Stimulated activated CD8-positive, alpha-beta memory T cell treated with anti-CD3 and anti-CD28 coated beads, Interleukin-4, amount 100 ng/mL, for 1 hour (primary cell): ENCODE measurements at regions not wholly inside any gene's neighbourhood (a gene's known extent, or its start where the extent isn't known, plus 50 kb on each side); places are given as distances from the start of the nearest gene placed in this dataset.
A peak's percentile ranks its signal among the peaks of the same experiment; 100 is the strongest.

Experiments used
- DNase-seq, 2 donors: peaks; one replicate each; pipeline ENCODE4 v3.0.0-alpha.2; 2020; ENCODE audit warnings: low read depth in 2 of 2, low spot score in 1 of 2

DNA sequence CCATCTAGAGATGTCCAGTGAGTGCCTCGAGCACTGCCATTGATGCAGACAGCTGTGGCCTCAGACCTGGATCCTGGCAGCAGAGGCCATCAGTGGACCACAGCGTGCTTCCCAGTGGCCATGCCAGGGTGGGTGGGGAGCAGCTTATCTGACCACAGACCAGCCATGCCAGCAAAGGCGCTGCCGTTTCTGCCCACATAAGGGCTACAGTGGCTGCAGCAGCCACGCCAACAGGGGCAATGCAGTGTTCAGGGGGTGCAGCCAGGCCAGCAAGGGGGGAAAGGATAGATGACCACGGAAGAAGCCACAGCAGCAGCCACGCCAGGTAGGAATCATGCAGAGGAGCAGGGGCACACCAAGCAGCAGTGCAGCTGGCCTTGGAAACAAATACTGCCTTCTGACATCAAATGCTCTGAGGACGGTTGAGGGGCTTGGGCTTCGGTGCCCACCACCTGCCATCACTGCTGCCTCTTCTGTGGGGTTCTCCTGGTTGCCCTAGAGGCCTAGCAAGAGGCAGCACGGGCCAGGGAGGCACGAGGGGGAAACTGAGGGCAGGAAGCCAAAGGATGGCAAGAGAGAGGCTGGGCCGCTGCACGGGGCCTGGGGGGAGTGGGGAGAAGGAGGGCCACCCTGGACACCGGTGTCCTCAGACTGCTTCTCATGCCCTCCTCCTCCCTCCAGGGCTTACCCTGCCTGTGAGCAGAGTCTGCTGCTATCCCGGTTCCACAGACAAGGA, 94.7 kb upstream of the RUNX3 start:
- no peak for DNase-seq

DNA sequence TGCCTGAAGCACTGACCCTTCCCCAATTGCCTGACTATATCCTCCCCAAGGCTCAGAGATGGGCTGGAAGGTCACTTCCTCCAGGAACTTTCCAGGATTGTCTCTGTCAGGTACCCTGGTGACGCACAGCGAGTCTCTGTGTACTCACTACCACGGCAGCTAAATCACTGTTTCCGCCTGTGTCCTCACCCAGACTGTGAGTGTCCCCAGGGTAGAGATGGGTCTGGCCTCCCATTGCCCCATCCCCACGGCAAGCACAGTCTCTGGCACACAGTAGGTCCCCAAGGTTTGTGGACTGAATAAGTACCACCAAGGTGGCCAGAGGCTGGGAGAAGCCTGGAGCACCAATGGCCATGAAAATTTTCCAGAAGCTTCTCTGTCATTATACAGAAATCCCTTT, 93.8 kb upstream of the RUNX3 start:
- no peak for DNase-seq

DNA sequence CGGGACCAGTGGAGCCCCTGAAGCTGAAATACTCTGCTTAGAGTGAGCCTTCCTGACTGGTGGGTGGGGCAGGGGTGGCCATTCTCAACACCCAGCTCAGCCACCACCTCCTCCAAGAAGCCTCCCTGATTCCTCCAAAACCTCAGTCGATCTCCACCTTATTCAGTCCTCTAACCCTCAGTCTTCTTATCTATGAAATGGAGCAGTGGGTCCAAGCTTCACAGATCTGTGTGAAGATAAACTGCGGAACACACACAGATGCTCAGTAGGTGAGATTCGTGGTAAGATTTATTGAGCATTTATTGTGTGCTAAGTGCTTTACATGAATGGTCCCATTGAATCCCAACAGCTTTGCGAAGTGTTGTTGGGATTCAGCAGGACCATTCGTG, 93.1 kb upstream of the RUNX3 start:
- no peak for DNase-seq

DNA sequence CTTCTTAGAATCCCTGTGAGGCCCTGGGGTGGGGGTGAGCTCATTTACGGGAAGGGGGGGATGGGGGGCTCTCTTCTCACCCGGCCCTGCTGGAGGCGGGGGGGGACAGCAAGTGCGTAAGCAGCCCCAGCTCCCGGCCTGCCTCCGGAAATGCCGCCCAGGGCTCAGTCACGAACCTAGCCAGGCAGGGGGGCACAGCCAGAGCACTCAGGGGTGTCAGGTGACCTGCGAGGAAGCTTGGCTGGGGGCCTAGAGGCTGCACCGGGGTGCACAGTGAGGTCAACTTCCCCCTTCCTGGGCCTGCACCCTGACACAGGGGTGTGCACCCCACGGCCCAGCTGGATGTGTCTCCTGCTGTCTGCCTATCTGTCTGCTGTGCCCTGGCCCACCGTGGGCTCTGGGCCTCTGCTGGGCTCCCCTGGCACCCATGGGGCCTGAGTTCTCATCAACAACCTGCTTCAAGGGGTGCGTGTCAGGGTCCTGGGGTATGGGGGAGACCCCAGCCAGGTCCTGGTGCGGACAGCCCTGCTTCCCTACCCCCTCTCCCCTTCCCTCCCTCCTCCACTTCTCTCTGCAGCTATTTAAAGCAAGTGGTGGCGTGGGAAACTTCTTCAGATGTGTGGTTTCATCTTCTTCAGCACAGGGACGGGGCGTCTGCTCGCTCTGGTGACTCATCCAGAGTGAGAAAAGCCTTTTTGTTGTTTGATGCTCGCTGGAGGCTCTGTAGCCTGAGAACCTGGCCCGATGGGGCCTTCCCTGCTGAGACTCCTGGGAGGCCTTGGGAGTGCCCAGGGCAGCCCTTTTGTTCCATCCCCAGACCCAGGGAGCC, 92.5 kb upstream of the RUNX3 start:
- DNase-seq = peak; percentile 81 to 95

DNA sequence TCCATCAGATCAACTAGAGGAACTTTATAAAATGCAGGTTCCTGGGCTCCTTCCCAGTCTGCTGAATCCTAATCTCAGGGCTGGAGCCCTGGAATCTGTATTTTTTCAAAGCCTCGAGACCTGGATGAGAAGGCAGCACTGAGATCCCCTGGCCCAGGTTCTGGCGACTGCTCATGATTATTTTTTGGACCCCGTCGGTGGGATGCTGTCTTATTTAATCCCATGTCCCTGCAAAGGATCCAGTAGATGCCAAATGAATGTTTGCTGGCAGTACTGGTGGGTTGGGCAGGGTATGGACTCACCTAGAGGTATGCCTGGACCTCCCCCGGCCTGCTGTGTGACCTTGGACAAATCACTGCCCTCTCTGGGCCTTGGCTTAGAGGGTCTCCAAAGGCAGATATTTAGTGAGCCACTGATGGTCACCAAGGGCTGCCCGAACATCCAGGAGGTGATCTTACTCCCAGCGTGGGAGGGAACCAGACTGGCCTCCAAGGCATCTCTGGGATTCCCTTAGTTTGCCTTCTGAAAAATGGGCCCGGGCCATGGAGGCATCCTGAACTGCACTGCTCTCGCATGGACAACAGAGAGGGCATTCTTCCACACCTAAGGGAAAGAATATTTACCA, 91.6 kb upstream of the RUNX3 start:
- no peak for DNase-seq

DNA sequence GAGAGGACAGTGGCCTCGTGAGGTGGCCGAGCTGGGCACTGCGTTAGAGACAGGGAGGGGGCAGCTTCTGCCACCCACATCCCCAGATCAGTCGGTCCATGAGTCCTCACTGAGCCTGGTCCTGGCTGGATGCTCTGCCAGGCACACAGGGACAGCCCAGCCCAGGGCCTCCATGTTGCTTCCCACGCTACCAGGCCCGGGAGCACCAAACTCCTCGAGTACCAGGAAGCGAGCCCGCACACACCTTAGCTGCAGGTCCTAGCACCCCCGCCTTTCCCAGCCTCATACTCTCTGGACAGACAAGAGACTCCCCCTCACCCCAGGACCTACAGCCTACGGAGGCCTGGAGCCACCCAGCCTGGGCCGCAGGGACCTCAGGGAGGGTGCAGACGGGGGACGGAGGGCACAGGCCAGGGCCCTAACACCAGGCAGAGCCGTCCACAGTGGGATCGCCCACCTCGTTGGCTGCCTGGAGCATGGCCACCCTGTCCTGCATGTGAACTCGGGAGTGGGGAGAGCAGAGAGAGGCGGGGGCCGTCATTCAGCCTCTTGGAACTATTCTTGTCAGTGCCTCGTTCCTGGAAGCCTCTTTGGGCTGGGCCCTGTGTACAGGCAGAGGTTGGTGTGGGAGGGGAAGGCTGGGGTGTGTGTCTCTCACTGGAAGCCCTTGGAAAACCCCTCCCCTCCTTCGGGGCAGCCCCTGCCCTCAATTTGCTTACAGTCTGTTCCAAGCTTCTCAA, 90.9 kb upstream of the RUNX3 start:
- no peak for DNase-seq

DNA sequence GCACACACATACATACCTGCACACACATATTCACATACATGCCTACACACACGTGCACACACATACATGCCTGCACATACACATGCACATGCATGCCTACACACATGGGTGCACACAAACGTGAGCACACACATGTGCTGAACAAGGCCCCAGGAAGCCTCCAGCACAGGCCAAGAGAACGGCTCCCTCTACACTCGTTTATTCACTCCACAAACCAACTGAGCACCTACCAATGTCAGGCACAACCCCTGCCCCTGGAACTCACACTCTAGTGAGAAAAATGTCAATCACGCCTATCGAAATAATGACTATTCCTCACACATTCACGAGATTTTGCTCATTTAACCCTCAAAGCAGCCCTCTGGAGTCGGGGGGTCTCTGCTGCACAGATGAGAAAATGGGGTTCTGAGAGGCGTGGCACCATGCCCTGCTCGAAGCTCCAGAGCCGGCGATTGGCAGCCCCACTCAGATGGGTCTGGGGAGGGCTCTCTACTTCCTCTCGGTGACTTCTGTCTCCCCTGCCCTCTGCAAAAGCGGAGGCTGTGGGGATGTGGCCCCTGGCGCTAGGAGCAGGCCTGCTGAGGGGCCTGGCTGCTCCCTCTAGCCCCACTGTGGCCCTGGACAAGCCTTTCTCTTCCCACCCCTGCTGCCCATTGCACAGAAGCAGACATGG, 90.2 kb upstream of the RUNX3 start:
- DNase-seq = no peak

DNA sequence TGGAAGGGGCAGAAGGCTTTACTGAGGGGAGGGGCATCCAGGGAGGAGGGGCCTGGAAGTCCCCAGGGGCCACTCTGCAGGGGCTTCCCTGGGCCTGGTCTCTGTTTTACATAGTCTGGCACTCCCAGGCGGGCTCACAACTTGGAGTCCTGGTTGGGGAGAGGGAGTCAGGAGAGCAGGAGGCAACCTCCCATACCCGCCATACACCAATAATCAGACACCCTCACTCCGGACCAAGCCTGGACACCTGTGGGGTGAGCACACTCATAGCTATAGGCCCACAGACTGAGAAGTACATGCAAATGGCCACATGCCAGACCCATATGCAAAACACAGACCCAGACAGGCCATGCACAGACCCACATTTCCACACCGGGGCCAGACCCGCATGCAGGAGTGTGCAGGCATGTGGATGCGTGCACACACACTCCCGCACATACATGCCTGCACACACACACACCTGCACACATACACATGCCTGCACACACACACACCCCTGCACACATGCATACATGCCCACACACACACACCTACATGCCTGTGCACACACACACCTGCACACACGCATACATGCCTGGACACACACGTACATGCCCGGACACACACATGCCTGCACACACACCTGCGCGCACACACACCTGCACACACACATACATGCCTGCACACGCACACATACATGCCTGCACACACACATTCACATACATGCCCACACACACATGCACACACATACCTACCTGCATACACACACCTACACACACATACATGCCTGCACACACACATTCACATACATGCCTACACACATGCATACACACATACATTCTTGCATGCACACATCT, 89.5 kb upstream of the RUNX3 start:
- DNase-seq = no peak

DNA sequence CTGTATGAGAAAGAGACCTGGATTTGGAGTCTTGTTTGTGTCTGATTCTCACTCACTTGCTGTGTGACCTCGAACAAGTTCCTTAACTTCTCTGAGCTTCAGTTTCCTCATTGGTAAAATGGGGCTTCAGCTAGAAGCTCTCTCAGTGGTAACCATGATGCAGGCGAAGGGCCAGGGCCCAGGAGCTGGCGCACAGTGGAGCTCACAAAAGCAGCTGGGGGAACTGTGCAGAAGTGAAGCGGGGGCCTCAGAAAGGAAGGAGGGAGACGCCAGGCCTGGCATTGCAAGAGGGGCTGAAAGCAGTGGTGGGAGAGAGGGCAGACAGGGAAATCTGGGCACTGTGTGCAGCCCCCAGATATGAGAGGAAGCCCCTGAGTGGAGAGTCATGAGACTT, 88.9 kb upstream of the RUNX3 start:
- no peak for DNase-seq

DNA sequence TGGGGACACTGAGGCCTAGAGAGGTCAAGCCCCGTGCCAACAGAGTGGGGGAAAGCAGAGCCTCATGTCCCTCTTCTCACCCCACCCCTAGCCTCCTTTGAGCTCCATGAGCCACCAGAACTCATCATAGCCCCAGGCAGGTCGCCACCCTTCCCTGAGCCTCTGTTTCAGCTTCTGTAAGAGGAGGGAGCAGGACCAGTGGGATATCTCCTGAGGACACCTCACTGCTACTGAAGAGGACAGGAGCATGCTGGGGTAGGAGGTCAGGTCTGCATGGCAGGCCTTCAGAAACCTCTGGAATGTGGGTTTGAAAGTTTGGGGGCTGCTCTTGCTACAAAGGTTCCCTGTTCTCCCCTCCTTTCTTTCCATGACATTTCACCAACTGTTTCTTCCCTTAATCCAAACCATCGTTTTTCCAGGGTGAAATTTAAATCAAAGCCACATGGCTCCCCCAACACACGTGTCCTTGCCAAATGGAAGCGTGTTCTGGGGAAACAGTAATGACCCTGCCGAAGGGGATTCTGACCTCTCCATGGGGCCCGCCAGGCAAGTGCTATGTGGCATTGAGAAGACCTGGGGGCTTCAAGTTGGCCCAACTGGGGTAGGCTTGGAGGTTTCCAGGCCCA, 88.1 kb upstream of the RUNX3 start:
- DNase-seq = no peak

DNA sequence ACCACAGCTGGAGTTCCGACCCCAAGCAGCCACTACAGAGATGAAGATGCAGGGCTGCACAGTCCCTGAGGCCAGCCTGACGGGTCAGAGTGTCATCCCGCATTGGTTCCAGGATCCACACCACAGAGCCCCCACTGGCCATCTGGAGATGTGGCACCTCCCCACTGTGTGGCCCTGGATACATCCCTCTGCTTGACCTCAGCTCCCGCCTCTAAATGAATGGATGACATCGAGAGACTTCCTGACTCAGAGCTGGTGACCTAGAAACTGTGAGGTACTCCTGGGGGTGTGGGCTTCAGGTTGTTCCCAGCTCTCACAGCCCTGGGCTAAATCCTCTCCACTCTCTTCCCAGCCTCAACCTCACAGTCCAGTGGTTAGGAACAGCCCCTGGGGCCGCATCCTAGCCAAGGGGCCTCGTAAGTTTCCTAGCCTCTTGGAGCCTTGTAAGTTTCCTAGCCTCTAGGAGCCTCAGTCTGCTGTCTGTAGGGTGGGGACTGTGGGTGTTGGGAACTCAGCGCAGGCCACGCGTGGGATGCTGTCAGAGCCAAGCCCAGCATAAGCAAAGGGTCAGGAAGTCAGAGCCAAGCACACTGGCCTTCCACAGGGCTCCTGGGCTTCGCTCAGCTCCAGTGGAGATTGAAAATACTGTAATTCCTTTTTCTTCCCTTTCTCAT, 87.5 kb upstream of the RUNX3 start:
- DNase-seq = no peak

DNA sequence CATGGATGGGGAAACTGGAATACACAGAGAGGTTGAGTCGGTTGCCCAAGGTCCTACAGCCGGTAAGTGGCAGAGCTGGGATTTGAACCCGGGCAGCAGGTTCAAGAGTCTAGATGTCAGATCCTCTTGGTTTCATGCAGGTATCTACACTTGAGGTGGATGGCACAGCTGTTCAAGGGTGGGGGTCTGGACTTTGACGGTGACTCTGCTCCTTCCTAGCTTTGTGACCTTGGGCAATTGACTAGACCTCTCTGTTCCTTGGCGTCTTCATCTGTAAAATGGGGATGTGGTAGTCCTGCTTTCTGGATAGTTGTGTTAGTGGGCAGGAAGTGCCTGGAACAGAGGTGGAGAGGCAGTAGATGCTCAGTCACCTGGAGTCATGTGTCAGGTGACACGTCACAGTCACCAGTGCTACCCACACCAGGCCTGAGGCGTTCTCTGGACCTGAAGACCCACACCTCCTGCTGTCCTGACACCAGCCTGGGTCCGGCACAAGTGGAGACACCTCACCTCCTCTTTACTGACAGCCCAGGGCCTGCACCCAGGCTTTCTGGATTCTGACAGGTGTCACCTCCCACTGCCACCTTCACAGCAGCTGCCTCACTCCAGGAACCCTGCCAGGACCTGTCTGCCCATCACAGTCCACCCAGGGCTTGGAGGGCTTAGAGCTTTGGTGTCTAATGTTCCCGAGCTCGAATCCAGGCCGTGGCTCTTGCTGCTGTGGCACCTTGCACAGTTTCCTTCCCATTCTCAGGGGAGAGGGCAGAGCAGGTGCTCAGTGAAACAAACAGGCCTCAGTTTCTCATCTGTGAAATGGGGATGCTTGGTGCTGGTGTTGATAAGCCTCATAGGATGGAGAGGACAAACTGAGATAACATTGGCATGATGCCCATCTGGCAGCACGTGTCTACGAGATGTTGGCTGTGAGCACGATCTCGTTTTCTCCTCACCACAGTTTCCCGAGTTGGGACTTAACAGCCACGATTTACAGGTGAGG, 83.2 kb upstream of the RUNX3 start:
- DNase-seq = no peak

DNA sequence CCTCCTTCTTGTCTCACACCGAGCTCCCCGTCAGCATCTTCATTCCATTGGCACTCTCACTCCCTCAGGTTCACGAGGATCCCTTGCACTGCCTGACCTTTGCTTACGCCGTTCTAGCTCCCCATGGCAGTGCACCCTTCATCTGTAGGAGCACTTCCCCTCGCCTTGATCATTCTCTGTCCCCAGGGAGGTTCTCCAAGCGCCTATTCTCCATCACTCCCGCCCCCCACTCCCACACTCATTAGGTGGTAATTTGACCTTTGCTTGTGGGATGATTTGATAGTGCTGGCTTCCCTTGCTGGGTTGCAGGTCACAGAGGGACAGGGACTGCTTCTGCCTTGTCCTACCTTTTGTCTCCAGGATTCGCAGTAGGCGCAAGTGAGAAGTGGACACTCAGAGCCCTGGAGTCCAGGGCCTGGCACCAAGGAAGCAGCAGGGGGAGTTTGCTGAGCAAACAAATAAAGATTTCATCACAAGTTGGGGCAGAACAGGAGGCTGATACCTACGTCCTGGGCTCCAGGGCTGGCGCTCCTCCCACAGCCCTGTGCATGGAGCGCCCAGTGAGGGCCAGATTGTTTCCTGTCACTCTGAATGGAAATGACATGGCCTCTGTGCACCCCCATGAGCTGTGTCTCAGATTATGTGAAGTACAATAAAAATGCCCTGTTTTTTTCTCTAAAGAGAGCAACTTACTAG, 82.0 kb upstream of the RUNX3 start:
- DNase-seq = no peak

DNA sequence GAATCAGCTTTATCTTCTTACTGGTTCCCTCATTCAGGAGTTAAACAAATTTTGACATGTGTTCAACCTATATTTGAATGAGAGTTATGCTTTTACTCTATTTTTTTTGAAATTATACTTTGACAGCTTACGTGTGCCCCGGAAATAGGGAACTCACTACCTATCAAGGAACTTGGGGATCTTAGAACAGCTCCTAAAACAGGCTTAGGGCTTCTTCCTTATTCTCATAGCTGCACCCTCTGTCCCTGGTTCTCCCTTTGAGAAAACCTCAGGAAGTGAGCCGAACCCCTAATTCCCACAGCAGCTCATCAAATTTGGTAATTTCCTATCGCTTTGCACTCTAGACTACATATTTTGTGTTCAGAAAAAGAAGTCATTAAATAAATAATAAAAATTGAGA, 81.2 kb upstream of the RUNX3 start:
- DNase-seq = no peak

DNA sequence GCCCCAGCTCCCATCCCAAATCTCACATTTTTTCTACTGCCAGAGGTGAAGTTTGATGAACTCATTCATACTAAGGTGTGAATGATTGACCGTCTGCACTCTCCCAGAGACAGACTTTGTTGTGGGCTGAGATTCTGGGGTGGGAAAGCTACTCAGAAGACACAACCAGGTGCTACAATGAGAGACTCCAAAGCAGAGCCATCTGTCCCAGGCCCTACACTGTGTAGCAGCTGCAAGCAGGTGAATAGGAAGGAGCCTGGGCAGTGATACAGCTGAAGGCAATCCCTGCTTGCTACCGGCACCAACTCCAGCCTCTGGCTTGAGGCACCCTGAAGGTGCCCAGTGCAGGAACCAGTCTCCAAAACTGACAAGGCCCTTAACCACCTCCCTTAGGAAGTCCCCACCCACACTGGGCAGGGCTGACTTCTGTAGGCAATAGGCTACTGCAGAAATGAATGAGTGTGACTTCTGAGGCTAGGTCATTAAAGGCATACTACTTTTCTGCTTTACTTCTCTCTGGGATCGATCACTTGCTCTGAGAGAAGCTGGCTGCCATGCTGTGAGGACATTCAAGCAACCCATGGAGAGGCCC, 79.7 kb upstream of the RUNX3 start:
- no peak for DNase-seq

DNA sequence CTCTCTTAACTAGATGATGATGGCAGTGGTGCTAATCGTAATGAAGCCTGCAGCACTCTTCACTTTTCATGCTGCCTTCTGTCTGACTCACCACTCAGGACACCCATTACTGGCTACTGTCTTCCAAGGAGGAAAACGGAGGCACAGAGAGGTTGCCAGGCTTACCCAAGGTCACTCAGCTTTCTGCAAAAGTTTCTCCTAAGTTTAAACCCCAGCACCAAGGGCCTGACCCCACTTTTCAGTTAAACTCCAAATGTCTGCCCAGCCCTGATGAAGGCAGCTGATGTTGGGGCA, 78.1 kb upstream of the RUNX3 start:
- no peak for DNase-seq
